Left ventricle myocardium superior (tissue), 1 donor: ENCODE measurements at regions not wholly inside any gene's neighbourhood (a gene's known extent, or its start where the extent isn't known, plus 50 kb on each side); places are given as distances from the start of the nearest gene placed in this dataset.

Experiments used
- ATAC-seq: fragments of 200-7000 bp; cut with Tn5 transposase; one replicate; pipeline ENCODE4 v1.9.1; 2020; ENCODE audit warnings: mild to moderate bottlenecking, moderate library complexity
- DNase-seq: peaks from one replicate; pipeline ENCODE4 v3.0.0-alpha.2; 2020
- intact Hi-C: fragments of 100-400 bp; cut with micrococcal nuclease; formaldehyde crosslinking; loops from one replicate; pipeline ENCODE4 v1.11.0; 2022
- donor health status: DM: no; HTN: yes; CAD: no; lungs with severe emphysema.

DNA sequence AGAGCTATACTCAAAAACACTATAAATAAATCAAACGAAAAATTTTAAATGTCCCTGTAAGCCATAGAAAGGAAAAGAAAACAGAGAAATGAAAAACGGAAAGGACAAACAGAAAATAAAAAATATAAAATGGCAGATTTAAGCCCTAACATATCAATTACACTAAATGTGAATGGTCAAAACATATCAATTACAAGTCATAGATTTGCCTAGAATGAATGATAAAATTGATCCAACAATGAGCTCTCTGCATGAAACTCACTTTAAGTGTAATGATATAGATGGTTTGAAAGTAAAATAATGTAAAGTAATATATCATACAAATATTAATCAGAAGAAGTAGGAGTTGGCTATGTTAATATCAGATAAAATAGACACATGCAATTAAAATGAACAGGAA lies 54.2 kb upstream of the TCF4 start:
- DNase-seq (no peak), ATAC-seq (no peak)
- intact Hi-C loops, result no loop called here

DNA sequence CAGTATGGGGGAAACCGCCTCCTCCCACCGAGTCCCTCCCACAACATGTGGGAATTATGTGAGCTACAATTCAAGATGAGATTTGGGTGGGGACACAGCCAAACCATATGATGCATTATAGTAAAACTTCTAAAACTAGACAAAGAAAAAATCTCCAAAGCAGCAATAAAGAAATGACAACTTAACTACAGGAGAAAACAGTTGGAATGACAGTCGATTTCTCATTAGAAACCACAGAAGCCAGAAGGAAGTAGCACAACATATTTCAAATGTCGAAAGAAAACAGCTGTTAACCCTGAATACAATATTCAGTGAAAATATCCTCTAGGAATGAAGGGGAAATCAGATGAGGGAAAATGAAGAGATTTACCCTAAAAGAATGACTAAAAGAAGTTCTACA lies 53.5 kb upstream of the TCF4 start:
- intact Hi-C loops, result no loop called here
- no peak for ATAC-seq

More for the DNA sequence above, 53.5 kb upstream of the TCF4 start:
- DNase-seq, result no peak
